ENCODE measurements at regions not wholly inside any gene's neighbourhood (a gene's known extent, or its start where the extent isn't known, plus 50 kb on each side); places are given as distances from the start of the nearest gene placed in this dataset.

DNA sequence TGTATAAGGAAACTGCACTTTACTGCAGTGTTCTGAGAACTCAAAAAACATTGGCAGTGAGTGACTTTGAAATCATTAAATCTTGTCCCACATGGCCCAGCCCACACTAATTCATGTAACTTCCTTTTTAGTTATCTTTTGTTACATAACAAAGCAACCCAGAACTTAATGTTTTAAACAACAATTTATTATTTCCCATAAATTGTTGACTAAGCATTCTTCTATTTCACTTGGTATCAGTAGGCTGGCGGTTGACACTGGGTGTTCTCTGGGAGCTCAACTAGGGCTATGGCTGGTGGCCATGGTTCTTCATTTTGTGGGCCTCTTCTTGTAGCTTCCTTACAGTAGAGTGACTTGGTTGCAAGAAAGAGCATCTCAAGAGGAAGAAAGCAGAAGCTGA lies 278.4 kb downstream of the RASEF start:
- DNase-seq (ENCODE audit: low spot score): no peak
- Histone ChIP-seq H3K9me3 (ENCODE audit: low read depth, low read length, poor library complexity, severe bottlenecking) (no peaks in the 10 kb centered on the region), H3K4me3 (ENCODE audit: low read depth, low read length, poor library complexity, severe bottlenecking) (no peak overlapping the region), H3K27ac (ENCODE audit: low read depth, low read length, poor library complexity, severe bottlenecking) (no peak overlapping the region), H3K27me3 (replicated peaks; ENCODE audit: insufficient read depth, low read depth, low read length, poor library complexity) (no peaks in the 10 kb centered on the region), H3K4me1 (ENCODE audit: insufficient read depth, low read length, poor library complexity, severe bottlenecking) (no peaks in the 10 kb centered on the region), H3K36me3 (ENCODE audit: insufficient read depth, low read length, poor library complexity, severe bottlenecking) (no peaks in the 10 kb centered on the region)
- POLR2A ChIA-PET (ENCODE audit: low non-redundant PET): no interaction called here
- intact Hi-C loops (cut with micrococcal nuclease; ENCODE audit: unreplicated experiment): no loop called here
- no TSS peak for BruUV-seq (replicated peaks)
- no peak for TF ChIP-seq EZH2 (IDR thresholded peaks at IDR 0.05; ENCODE audit: borderline replicate concordance, low read depth, low read length, poor library complexity, severe bottlenecking)
- TF ChIP-seq, protein P1, sequence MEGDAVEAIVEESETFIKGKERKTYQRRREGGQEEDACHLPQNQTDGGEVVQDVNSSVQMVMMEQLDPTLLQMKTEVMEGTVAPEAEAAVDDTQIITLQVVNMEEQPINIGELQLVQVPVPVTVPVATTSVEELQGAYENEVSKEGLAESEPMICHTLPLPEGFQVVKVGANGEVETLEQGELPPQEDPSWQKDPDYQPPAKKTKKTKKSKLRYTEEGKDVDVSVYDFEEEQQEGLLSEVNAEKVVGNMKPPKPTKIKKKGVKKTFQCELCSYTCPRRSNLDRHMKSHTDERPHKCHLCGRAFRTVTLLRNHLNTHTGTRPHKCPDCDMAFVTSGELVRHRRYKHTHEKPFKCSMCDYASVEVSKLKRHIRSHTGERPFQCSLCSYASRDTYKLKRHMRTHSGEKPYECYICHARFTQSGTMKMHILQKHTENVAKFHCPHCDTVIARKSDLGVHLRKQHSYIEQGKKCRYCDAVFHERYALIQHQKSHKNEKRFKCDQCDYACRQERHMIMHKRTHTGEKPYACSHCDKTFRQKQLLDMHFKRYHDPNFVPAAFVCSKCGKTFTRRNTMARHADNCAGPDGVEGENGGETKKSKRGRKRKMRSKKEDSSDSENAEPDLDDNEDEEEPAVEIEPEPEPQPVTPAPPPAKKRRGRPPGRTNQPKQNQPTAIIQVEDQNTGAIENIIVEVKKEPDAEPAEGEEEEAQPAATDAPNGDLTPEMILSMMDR (conservative IDR thresholded peaks at IDR 0.05; ENCODE audit: low read depth, low read length): no peak
- CTCF ChIA-PET: no interaction called here

DNA sequence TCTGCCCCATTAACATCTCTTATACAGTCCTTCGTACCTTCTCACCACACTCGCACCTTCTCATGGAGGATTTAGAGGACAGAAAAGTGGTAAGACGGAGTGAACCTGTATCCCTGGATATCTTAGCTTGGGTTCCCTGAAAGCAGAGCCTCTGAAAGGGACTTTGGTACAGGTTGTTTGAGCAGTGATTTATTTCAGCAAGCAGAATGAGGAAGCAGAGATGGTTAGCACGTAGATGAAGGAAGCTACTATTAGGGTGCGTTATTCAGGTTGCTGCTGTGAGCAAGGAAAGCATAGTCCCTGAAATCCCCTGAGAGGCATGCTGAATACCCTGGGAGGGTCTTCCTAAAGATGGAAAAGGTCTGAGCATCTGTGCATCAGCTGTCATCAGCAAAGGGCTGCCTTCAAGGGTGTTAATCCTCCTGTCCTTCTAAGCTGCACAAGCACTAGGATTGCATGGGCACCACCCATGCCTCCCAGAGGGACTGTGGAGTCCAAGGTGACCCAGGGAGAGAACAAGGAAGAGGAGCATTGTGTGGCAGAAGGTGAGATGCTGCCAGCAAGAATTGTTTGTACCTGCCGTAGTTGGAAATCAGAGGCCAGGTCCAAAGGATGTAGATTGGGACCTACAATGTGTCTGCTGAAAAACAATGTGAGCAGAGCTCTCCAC lies 273.7 kb downstream of the RASEF start:
- ChIA-PET POLR2A (ENCODE audit: low non-redundant PET) (no interaction called here), CTCF (no interaction called here)
- no peaks in the 10 kb centered on the region for H3K36me3 ChIP-seq (ENCODE audit: insufficient read depth, low read length, poor library complexity, severe bottlenecking)
- no peaks in the 10 kb centered on the region for H3K4me1 ChIP-seq (ENCODE audit: insufficient read depth, low read length, poor library complexity, severe bottlenecking)
- H3K27me3 ChIP-seq (replicated peaks; ENCODE audit: insufficient read depth, low read depth, low read length, poor library complexity): no peaks in the 10 kb centered on the region
- H3K9me3 ChIP-seq (ENCODE audit: low read depth, low read length, poor library complexity, severe bottlenecking): no peaks in the 10 kb centered on the region
- TF ChIP-seq, protein P1 (conservative IDR thresholded peaks at IDR 0.05; ENCODE audit: low read depth, low read length): no peak
- no peak for TF ChIP-seq EZH2 (IDR thresholded peaks at IDR 0.05; ENCODE audit: borderline replicate concordance, low read depth, low read length, poor library complexity, severe bottlenecking)
- no peak overlapping the region for H3K27ac ChIP-seq (ENCODE audit: low read depth, low read length, poor library complexity, severe bottlenecking)
- intact Hi-C loops (cut with micrococcal nuclease; ENCODE audit: unreplicated experiment): no loop called here
- no peak overlapping the region for H3K4me3 ChIP-seq (ENCODE audit: low read depth, low read length, poor library complexity, severe bottlenecking)
- no peak for DNase-seq (ENCODE audit: low spot score)
- BruUV-seq (replicated peaks): no TSS peak

DNA sequence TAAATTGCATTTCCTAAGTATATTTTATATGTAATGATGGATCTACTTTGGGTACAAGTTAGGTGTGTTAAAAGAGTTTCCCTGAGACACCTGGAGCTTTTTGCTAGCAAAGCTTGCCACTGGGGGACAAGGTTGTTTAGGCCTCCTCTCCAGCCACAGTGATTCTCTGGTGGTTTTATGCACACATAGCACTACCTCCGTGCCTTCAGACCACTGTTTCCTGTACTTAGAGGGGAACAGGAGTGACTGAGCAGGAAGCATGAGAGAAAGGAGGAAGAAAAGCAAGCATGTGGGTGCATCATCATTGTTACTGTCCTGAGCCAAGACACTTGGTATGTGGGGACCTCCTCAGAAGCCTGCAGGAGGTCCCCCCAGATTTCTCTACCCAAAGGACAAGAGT lies 272.1 kb downstream of the RASEF start:
- CTCF ChIA-PET: no interaction called here
- no peaks in the 10 kb centered on the region for H3K9me3 ChIP-seq (ENCODE audit: low read depth, low read length, poor library complexity, severe bottlenecking)
- no peak overlapping the region for H3K4me3 ChIP-seq (ENCODE audit: low read depth, low read length, poor library complexity, severe bottlenecking)
- no TSS peak for BruUV-seq (replicated peaks)
- intact Hi-C loops (cut with micrococcal nuclease; ENCODE audit: unreplicated experiment): no loop called here
- H3K27ac ChIP-seq (ENCODE audit: low read depth, low read length, poor library complexity, severe bottlenecking): no peak overlapping the region
- no peak for DNase-seq (ENCODE audit: low spot score)
- POLR2A ChIA-PET (ENCODE audit: low non-redundant PET): no interaction called here
- H3K4me1 ChIP-seq (ENCODE audit: insufficient read depth, low read length, poor library complexity, severe bottlenecking): no peaks in the 10 kb centered on the region
- TF ChIP-seq, protein P1 (conservative IDR thresholded peaks at IDR 0.05; ENCODE audit: low read depth, low read length): no peak
- no peak for TF ChIP-seq EZH2 (IDR thresholded peaks at IDR 0.05; ENCODE audit: borderline replicate concordance, low read depth, low read length, poor library complexity, severe bottlenecking)
- no peaks in the 10 kb centered on the region for H3K36me3 ChIP-seq (ENCODE audit: insufficient read depth, low read length, poor library complexity, severe bottlenecking)
- H3K27me3 ChIP-seq (replicated peaks; ENCODE audit: insufficient read depth, low read depth, low read length, poor library complexity): no peaks in the 10 kb centered on the region

All from A673 (cell line).